Transverse colon (tissue), 4 donors: ENCODE measurements at regions not wholly inside any gene's neighbourhood (a gene's known extent, or its start where the extent isn't known, plus 50 kb on each side); places are given as distances from the start of the nearest gene placed in this dataset.

ENCODE experiments used
- DNase-seq: peaks from one replicate; pipeline ENCODE4 v3.0.0-alpha.2; 2019
- H3K27ac ChIP-seq, 4 donors: fragments of 200-600 bp; sonication (generic); 2 replicates each; pipeline ENCODE4 v1.5.1; 2016 to 2018; ENCODE audit warnings: inconsistent platforms in 4 of 4
- H3K27me3 ChIP-seq: fragments of 200-600 bp; sonication (generic); 2 replicates; pipeline ENCODE4 v1.5.1; 2017; ENCODE audit warnings: inconsistent platforms
- H3K36me3 ChIP-seq, 4 donors: fragments of 200-600 bp; sonication (generic); 2 replicates each; pipeline ENCODE4 v1.5.1; 2017 to 2019; ENCODE audit warnings: inconsistent platforms in 4 of 4
- H3K4me1 ChIP-seq, 4 donors: fragments of 200-600 bp; sonication (generic); 2 replicates each; pipeline ENCODE4 v1.5.1; 2017 to 2020; ENCODE audit warnings: inconsistent platforms in 4 of 4
- H3K4me3 ChIP-seq, 4 donors: fragments of 200-600 bp; sonication (generic); 1 replicate in 1 of 4; 2 replicates in 3 of 4; pipeline versions ENCODE4 v1.5.1 to v1.6.1; 2017 to 2019; ENCODE audit warnings: inconsistent platforms in 4 of 4
- H3K9me3 ChIP-seq, 2 donors: fragments of 200-600 bp; sonication (generic); 2 replicates each; pipeline ENCODE4 v1.5.1; 2017 to 2019; ENCODE audit warnings: inconsistent platforms in 2 of 2
- CTCF ChIP-seq, 5 experiments: fragments of 200-600 bp in 3 of 5; fragments of 450-650 bp in 2 of 5; sonication (generic) in 3 of 5; IDR thresholded peaks; 1 replicate in 2 of 5; 2 replicates in 3 of 5; pipeline ENCODE4 v1.5.1; 2016 to 2017; ENCODE audit warnings: antibody characterized with exemption in 5 of 5, inconsistent platforms in 3 of 5, mild to moderate bottlenecking in 2 of 5, moderate library complexity in 1 of 5
- EP300 ChIP-seq: sonication (generic); formaldehyde crosslinking; IDR thresholded peaks from one replicate; pipeline ENCODE4 v1.6.1; 2017; ENCODE audit warnings: antibody characterized with exemption, low read depth
- POLR2A ChIP-seq: fragments of 450-650 bp; IDR thresholded peaks from one replicate; pipeline ENCODE4 v1.6.1; 2016; ENCODE audit warnings: antibody characterized with exemption, mild to moderate bottlenecking, moderate library complexity
- POLR2AphosphoS5 ChIP-seq, 3 donors: sonication (generic); formaldehyde crosslinking; IDR thresholded peaks; one replicate each; pipeline ENCODE4 v1.6.1; 2016; ENCODE audit warnings: antibody characterized with exemption in 3 of 3
- WGBS, 2 donors: methylation state at CpG; one replicate each; pipeline ENCODE4 v1.1.5; 2018; ENCODE audit warnings: low coverage in 1 of 2; 5-methylcytosine and 5-hydroxymethylcytosine counted together
- in situ Hi-C, 4 donors: fragments of 200-750 bp; cut with MboI; loops; one replicate each; pipeline versions ENCODE4 v1.15.0 to v1.15.1; 2017; ENCODE audit warnings: low sequenced_read_pairs in 3 of 4, low pct_ligation_motif_present in 1 of 4, low pct_unique_long_range_greater_than_20kb in 1 of 4
- intact Hi-C: fragments of 100-400 bp; cut with DNase I; formaldehyde crosslinking; loops from one replicate; pipeline ENCODE4 v1.15.1; 2023; ENCODE audit warnings: low total_unique reads

GRCh38 chr2:198691236-198691635 is 766.5 kb downstream of the SATB2 start:
- in situ Hi-C loops (no loop called here), intact Hi-C loops (no loop called here)
- no peaks in the 10 kb centered on the region for H3K27me3 ChIP-seq
- H3K27ac ChIP-seq, result no peak overlapping the region
- WGBS, 2 donors, result 89 to 92% methylated on average over 2 of the region's 2 CpGs
- H3K36me3 ChIP-seq, result no peaks in the 10 kb centered on the region
- no peak overlapping the region for H3K4me3 ChIP-seq
- no peak for TF ChIP-seq POLR2AphosphoS5 (IDR thresholded peaks at IDR 0.05)
- TF ChIP-seq CTCF (IDR thresholded peaks at IDR 0.05), result no peak
- no peak for TF ChIP-seq EP300
- no peak for TF ChIP-seq POLR2A
- H3K9me3 ChIP-seq, result no peaks in the 10 kb centered on the region
- peaks cover 0 to 8% (median 4%) of the 10 kb centered on the region in 4 donors for H3K4me1 ChIP-seq
- DNase-seq, result no peak

DNA sequence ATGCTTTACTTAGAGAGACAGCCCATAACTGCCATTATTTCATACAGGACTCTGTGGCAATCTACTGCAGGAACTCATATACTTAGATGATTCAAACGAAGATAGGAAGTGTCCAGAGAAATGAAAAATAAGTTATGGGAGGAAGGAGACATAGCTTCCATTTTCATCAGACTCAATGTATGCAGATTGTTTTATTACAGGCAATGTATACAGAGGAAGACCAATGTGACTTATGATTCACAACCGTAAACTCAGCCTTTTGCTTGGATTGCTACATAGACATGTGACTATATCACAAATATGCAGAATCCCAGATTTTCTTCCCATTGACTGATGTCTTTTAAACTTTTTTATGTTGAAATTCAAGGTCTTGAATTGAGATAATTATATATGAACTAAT is 793.4 kb downstream of the SATB2 start:
- Histone ChIP-seq H3K4me1 (peaks cover 0 to 9% (median under 1%) of the 10 kb centered on the region in 4 donors), H3K27me3 (no peaks in the 10 kb centered on the region), H3K4me3 (no peak overlapping the region), H3K9me3 (no peaks in the 10 kb centered on the region), H3K36me3 (no peaks in the 10 kb centered on the region), H3K27ac (no peak overlapping the region)
- TF ChIP-seq EP300 (no peak), CTCF (IDR thresholded peaks at IDR 0.05) (no peak), POLR2A (no peak), POLR2AphosphoS5 (IDR thresholded peaks at IDR 0.05) (no peak)
- 43 to 47% methylated on average over 2 of the region's 2 CpGs for WGBS, 2 donors
- intact Hi-C loops (no loop called here), in situ Hi-C loops (no loop called here)
- no peak for DNase-seq

DNA sequence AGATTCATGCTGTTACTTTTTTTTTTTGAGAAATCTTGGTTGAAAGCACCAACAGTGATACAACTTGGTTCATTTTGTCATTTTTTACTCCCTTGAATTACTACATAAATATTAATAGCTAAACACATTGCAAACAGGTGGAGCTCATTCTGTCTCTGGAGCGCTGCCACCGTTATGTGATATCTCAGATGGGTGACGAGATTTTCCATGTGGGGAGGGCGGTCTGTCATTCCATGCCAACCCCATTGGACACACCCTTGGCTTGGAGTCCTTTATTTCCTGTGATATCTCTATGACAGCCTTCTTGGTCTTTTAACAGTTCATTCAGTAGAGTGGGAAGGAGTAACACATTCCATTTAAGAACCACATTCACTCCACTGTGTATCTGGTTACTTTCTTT is 794.8 kb downstream of the SATB2 start:
- H3K4me1 ChIP-seq, result peaks cover 0 to 20% (median 7%) of the 10 kb centered on the region in 4 donors
- H3K4me3 ChIP-seq, result no peak overlapping the region
- no peak for DNase-seq
- no peaks in the 10 kb centered on the region for H3K36me3 ChIP-seq
- TF ChIP-seq EP300, result no peak
- TF ChIP-seq POLR2A, result no peak
- TF ChIP-seq CTCF (IDR thresholded peaks at IDR 0.05), result no peak
- TF ChIP-seq POLR2AphosphoS5 (IDR thresholded peaks at IDR 0.05), result no peak
- 84 to 88% methylated on average over 4 of the region's 4 CpGs for WGBS, 2 donors
- no peak overlapping the region for H3K27ac ChIP-seq
- intact Hi-C loops, result no loop called here
- in situ Hi-C loops, result no loop called here
- no peaks in the 10 kb centered on the region for H3K27me3 ChIP-seq
- H3K9me3 ChIP-seq, result no peaks in the 10 kb centered on the region

GRCh38 chr2:198660501-198660900 is 797.2 kb downstream of the SATB2 start:
- in situ Hi-C loops, result no loop called here
- WGBS, 2 donors, result 85 to 88% methylated on average over 3 of the region's 3 CpGs
- no peaks in the 10 kb centered on the region for H3K36me3 ChIP-seq
- intact Hi-C loops, result no loop called here
- H3K9me3 ChIP-seq, result no peaks in the 10 kb centered on the region
- no peak for DNase-seq
- no peak overlapping the region for H3K27ac ChIP-seq
- H3K27me3 ChIP-seq, result no peaks in the 10 kb centered on the region
- H3K4me3 ChIP-seq, result no peak overlapping the region
- H3K4me1 ChIP-seq, result peaks cover 0 to 27% (median 10%) of the 10 kb centered on the region in 4 donors
- TF ChIP-seq POLR2AphosphoS5 (IDR thresholded peaks at IDR 0.05) (no peak), CTCF (IDR thresholded peaks at IDR 0.05) (no peak)
